Right atrium auricular region (tissue), 2 donors: ENCODE measurements at regions not wholly inside any gene's neighbourhood (a gene's known extent, or its start where the extent isn't known, plus 50 kb on each side); places are given as distances from the start of the nearest gene placed in this dataset.

Experiments used
- DNase-seq: peaks from one replicate; pipeline ENCODE4 v3.0.0-alpha.2; 2019; ENCODE audit warnings: low spot score
- H3K27ac ChIP-seq, 2 donors: fragments of 200-600 bp; sonication (generic); 1 replicate in 1 of 2; 2 replicates in 1 of 2; pipeline ENCODE4 v1.5.1; 2016 to 2019
- H3K27me3 ChIP-seq, 2 donors: fragments of 200-600 bp; sonication (generic); one replicate each; pipeline versions ENCODE4 v1.5.1 to v1.6.0; 2017 to 2019
- H3K36me3 ChIP-seq: fragments of 200-600 bp; sonication (generic); one replicate; pipeline ENCODE4 v1.5.1; 2016
- H3K4me1 ChIP-seq, 2 donors: fragments of 200-600 bp; sonication (generic); one replicate each; pipeline versions ENCODE4 v1.5.1 to v1.6.0; 2017 to 2019
- H3K4me3 ChIP-seq, 2 donors: fragments of 200-600 bp; sonication (generic); 1 replicate in 1 of 2; 2 replicates in 1 of 2; pipeline ENCODE4 v1.5.1; 2017 to 2019; ENCODE audit warnings: mild to moderate bottlenecking in 1 of 2, moderate library complexity in 1 of 2
- H3K9me3 ChIP-seq, 2 donors: fragments of 200-600 bp; sonication (generic); one replicate each; pipeline ENCODE4 v1.5.1; 2019
- TF ChIP-seq, protein P1 (sequence below), 2 donors: fragments of 200-600 bp; sonication (generic); IDR thresholded peaks; one replicate each; pipeline ENCODE4 v1.5.1; 2019; ENCODE audit warnings: antibody characterized with exemption in 2 of 2

DNA sequence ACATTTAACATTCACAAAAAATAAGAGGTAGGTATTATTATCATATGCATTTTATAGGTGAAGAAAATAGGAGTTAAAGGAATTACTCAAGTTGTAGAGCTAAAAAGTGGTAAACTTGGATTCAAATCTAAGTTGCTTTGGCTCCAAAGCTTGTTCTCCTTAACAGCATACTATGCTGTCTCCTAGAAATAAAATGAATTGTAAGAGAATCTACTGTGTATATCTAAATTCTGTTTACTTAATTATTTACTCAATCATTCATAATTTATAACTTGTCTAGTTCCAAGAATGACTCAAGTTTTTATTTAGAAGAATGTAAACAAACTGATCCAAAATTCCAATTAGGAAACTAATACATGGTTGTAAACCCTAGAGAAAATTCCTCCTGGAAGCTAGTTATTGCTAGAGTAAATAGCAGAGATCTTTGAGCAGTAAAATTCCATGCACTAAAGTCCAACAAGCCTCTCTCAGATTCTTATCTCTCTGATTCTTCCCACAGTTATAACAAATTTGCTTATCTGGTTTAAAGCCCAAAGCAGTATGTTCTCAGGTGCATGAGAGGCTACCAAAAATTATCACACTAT is 132.5 kb upstream of the DPT start:
- Histone ChIP-seq H3K4me3 (no peak overlapping the region), H3K27ac (no peak overlapping the region), H3K27me3 (no peaks in the 10 kb centered on the region), H3K4me1 (peaks cover 0 to 7% of the 10 kb centered on the region in 2 donors), H3K36me3 (no peaks in the 10 kb centered on the region), H3K9me3 (peaks cover 0 to 9% of the 10 kb centered on the region in 2 donors)
- TF ChIP-seq, protein P1, sequence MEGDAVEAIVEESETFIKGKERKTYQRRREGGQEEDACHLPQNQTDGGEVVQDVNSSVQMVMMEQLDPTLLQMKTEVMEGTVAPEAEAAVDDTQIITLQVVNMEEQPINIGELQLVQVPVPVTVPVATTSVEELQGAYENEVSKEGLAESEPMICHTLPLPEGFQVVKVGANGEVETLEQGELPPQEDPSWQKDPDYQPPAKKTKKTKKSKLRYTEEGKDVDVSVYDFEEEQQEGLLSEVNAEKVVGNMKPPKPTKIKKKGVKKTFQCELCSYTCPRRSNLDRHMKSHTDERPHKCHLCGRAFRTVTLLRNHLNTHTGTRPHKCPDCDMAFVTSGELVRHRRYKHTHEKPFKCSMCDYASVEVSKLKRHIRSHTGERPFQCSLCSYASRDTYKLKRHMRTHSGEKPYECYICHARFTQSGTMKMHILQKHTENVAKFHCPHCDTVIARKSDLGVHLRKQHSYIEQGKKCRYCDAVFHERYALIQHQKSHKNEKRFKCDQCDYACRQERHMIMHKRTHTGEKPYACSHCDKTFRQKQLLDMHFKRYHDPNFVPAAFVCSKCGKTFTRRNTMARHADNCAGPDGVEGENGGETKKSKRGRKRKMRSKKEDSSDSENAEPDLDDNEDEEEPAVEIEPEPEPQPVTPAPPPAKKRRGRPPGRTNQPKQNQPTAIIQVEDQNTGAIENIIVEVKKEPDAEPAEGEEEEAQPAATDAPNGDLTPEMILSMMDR (IDR thresholded peaks at IDR 0.05): no peak
- DNase-seq: no peak

DNA sequence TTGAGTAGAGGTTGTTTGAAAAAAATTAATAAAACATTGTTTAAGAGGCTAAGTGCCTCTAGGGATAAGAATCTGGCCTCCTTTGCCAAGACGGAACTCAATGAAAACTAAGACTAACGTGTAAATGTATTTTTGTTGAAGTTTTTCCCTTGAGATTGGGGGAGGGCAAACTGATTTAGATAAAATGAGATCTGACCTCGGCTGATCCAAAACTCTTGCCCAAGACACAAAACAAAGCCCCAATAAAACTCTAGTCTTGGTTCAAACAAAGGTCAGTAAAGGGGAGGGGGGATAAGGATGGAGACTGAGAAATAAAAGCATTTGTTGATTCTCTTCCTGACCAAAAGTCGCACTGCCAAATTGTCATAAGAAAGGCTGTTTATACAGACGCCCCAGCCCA is 134.8 kb upstream of the DPT start:
- peak overlapping the region; percentile 0 to 26 for H3K27ac ChIP-seq
- TF ChIP-seq, protein P1 (IDR thresholded peaks at IDR 0.05): no peak

DNA sequence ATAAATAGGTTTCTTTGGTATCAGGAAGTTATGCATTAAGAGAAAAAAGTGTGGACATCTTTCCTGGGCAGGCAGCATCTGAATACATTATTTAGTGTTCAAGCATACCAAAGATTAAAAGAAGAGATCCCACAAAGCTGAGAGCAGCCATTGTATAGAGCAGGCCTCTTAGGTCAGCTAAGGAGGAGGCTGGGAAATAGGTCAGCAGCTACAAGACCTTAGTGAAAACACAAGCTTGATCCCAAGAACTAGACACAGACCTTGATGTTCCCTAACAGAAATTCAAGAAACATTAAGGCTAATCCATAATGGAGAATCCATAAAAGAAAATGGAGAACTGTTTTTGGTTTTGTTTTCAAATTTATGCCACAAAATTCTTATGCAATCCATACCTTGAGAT is 135.3 kb upstream of the DPT start:
- Histone ChIP-seq H3K27ac (peak overlapping the region; percentile 0 to 26), H3K4me1 (peaks cover 0 to 7% of the 10 kb centered on the region in 2 donors), H3K36me3 (no peaks in the 10 kb centered on the region), H3K4me3 (no peak overlapping the region), H3K9me3 (peaks cover 0 to 9% of the 10 kb centered on the region in 2 donors), H3K27me3 (no peaks in the 10 kb centered on the region)
- DNase-seq: no peak
- TF ChIP-seq, protein P1 (IDR thresholded peaks at IDR 0.05): no peak

More for the DNA sequence above, 134.8 kb upstream of the DPT start:
- DNase-seq: no peak
- no peaks in the 10 kb centered on the region for H3K27me3 ChIP-seq
- H3K36me3 ChIP-seq: no peaks in the 10 kb centered on the region
- H3K4me1 ChIP-seq: peaks cover 0 to 7% of the 10 kb centered on the region in 2 donors
- no peak overlapping the region for H3K4me3 ChIP-seq
- H3K9me3 ChIP-seq: peaks cover 0 to 9% of the 10 kb centered on the region in 2 donors

DNA sequence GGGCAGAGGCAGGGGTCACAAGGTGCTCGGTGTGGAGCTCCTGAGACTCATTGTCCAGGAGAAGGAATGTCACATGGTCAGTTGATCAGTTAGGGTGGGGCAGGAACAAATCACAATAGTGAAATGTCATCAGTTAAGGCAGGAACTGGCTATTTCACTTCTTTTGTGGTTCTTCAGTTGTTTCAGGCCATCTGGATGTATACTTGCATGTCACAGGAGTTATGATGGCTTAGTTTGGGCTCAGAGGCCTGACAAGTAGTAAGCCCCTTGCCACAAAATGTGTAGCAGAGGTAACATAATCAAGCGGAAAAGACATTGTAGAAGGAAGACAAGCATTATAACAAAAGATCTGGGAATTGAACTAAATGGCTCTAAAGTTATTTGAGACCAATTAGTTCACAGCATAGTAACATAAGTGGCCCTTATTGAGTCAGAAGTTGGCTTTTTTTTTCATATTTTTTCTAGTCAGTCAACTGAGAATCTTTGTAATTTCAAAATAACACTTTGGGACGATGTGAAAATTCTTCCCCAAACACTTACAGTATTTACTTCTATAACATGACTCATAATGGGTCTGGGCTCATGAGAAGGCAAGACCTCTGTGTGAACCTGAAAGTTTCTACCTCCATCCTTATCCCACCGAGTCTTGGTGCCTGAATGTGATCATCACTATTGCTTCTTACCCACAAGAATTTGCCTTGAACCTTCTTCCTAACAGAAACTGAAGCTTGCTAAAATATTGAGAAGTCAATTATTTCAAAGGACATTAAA is 137.0 kb upstream of the DPT start:
- TF ChIP-seq, protein P1 (IDR thresholded peaks at IDR 0.05): no peak
- H3K4me1 ChIP-seq: peaks cover 0 to 7% of the 10 kb centered on the region in 2 donors
- no peak overlapping the region for H3K27ac ChIP-seq
- peaks cover 0 to 9% of the 10 kb centered on the region in 2 donors for H3K9me3 ChIP-seq
- no peaks in the 10 kb centered on the region for H3K36me3 ChIP-seq
- H3K27me3 ChIP-seq: no peaks in the 10 kb centered on the region
- H3K4me3 ChIP-seq: no peak overlapping the region
- DNase-seq: no peak

DNA sequence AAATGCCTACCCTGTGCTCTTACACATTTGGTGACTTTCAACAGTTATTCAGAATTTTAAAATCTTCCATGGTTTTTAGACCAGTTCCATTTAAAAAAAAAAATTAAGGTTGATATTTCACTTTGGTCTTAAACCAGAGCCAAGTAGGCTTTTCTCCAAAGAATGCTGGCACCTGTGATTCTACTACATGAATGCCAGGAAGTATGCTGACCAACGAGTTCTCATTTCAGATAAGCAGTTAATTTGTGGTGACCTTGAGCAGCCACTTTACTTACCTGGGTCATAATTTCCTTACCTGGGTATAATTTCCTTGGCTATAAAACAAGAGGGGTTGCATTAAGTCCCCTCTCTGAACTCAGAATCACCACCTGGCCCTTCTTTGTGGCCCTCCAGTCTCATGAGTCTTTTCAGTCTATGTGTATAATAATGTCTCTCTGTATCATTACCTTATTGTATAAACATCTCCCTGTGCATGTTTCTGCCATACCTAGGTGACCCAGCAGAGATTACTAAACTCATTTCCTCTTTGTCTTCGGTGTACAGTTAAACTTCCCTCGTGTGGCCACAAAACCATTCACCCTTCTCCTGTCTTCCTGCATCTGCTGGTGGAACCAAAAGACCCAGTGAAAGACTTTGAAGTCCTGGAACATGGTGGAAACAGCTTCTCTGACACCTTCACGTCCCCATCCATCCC is 139.1 kb upstream of the DPT start:
- peaks cover 0 to 9% of the 10 kb centered on the region in 2 donors for H3K9me3 ChIP-seq
- no peaks in the 10 kb centered on the region for H3K36me3 ChIP-seq
- peaks cover 0 to 7% of the 10 kb centered on the region in 2 donors for H3K4me1 ChIP-seq
- H3K27ac ChIP-seq: no peak overlapping the region
- TF ChIP-seq, protein P1 (IDR thresholded peaks at IDR 0.05): no peak
- no peak for DNase-seq
- no peak overlapping the region for H3K4me3 ChIP-seq
- no peaks in the 10 kb centered on the region for H3K27me3 ChIP-seq
